H1 (cell line): ENCODE measurements at regions not wholly inside any gene's neighbourhood (a gene's known extent, or its start where the extent isn't known, plus 50 kb on each side); places are given as distances from the start of the nearest gene placed in this dataset.

ENCODE experiments used
- CTCF ChIA-PET: fragments of 300-600 bp; sonication (Branson Sonifier 250); formaldehyde crosslinking; loops from one replicate; lab custom pipeline; 2021; ENCODE audit not compliant: partially characterized antibody; lab: Charles Lee
- POLR2A ChIA-PET: fragments of 300-600 bp; sonication (Branson Sonifier 250); formaldehyde crosslinking; loops from one replicate; lab custom pipeline; 2021; ENCODE audit warnings: inconsistent platforms; ENCODE audit not compliant: partially characterized antibody; lab: Charles Lee
- DNase-seq, 2 experiments: peaks; one replicate each; pipeline versions ENCODE4 v3.0.0 to v3.0.0-alpha.2; 2010 to 2022; ENCODE audit warnings: low spot score in 2 of 2, low read depth in 1 of 2, mixed read lengths in 1 of 2
- FAIRE-seq: peaks from 2 replicates; lab custom pipeline; 2011; peaks lifted over from hg19 to GRCh38; lab: Jason Lieb, UNC
- H2AFZ ChIP-seq: 2 replicates; pipeline ENCODE4 v1.8.1; 2012; ENCODE audit warnings: low read length, inconsistent platforms
- H2AK5ac ChIP-seq: 2 replicates; pipeline ENCODE4 v1.6.1; 2013; ENCODE audit warnings: low read depth, low read length
- H2BK120ac ChIP-seq: replicated peaks from 2 replicates; pipeline ENCODE3; 2013; ENCODE audit warnings: low read depth, low read length, inconsistent platforms
- H2BK12ac ChIP-seq: 2 replicates; pipeline ENCODE4 v1.6.1; 2013; ENCODE audit warnings: low read depth, low read length
- H2BK15ac ChIP-seq: 2 replicates; pipeline ENCODE4 v1.6.1; 2013; ENCODE audit warnings: low read length
- H2BK20ac ChIP-seq: 2 replicates; pipeline ENCODE4 v1.6.1; 2013; ENCODE audit warnings: low read length
- H2BK5ac ChIP-seq: 2 replicates; pipeline ENCODE4 v1.6.1; 2013; ENCODE audit warnings: low read depth, low read length
- H3K14ac ChIP-seq: 2 replicates; pipeline ENCODE4 v1.6.1; 2013; ENCODE audit warnings: inconsistent platforms; ENCODE audit not compliant: insufficient read length
- H3K18ac ChIP-seq: 2 replicates; pipeline ENCODE4 v1.6.1; 2013; ENCODE audit warnings: low read length; ENCODE audit errors: extremely low read depth
- H3K23ac ChIP-seq: 2 replicates; pipeline ENCODE4 v1.6.1; 2013; ENCODE audit warnings: inconsistent platforms; ENCODE audit not compliant: insufficient read length
- H3K23me2 ChIP-seq: 2 replicates; pipeline ENCODE4 v1.6.1; 2013; ENCODE audit warnings: low read depth, low read length
- H3K27ac ChIP-seq: 2 replicates; pipeline ENCODE4 v1.6.1; 2011; ENCODE audit warnings: low read depth, low read length, inconsistent platforms
- H3K27me3 ChIP-seq, 4 experiments: replicated peaks in 1 of 4; 1 replicate in 1 of 4; 2 replicates in 3 of 4; pipeline versions ENCODE4 v1.6.1 to v1.8.1; 2011 to 2013; ENCODE audit warnings: low read length in 3 of 4, mild to moderate bottlenecking in 3 of 4, inconsistent platforms in 2 of 4, mixed read lengths in 2 of 4, moderate library complexity in 1 of 4; ENCODE audit not compliant: control insufficient read depth in 3 of 4, insufficient read depth in 3 of 4; ENCODE audit errors: extremely low read depth in 1 of 4
- H3K36me3 ChIP-seq, 4 experiments: 2 replicates each; pipeline versions ENCODE4 v1.6.1 to v1.8.1; 2011 to 2013; ENCODE audit warnings: mild to moderate bottlenecking in 4 of 4, low read length in 3 of 4, moderate library complexity in 2 of 4, control low read depth in 1 of 4, inconsistent platforms in 1 of 4; ENCODE audit not compliant: insufficient read depth in 4 of 4, control insufficient read depth in 2 of 4
- H3K4ac ChIP-seq: replicated peaks from 2 replicates; pipeline ENCODE3; 2013; ENCODE audit warnings: low read length, low read depth, mixed read lengths, inconsistent platforms; ENCODE audit not compliant: insufficient read length
- H3K4me1 ChIP-seq, 4 experiments: replicated peaks in 1 of 4; 1 replicate in 1 of 4; 2 replicates in 3 of 4; pipeline versions ENCODE4 v1.6.1 to v1.8.1; 2011 to 2013; ENCODE audit warnings: low read length in 3 of 4, inconsistent platforms in 2 of 4, mixed read lengths in 1 of 4; ENCODE audit not compliant: insufficient read depth in 4 of 4, control insufficient read depth in 3 of 4
- H3K4me2 ChIP-seq, 2 experiments: 2 replicates each; pipeline versions ENCODE4 v1.6.1 to v1.8.1; 2011 to 2013; ENCODE audit warnings: low read depth in 2 of 2, low read length in 2 of 2, control low read depth in 1 of 2, inconsistent platforms in 1 of 2, mild to moderate bottlenecking in 1 of 2; ENCODE audit not compliant: insufficient read depth in 1 of 2
- H3K4me3 ChIP-seq, 4 experiments: fragments of 200-600, 300-600 bp in 1 of 4; sonication (generic), shearing (Covaris generic), sonication (Bioruptor Twin) in 1 of 4; 2 replicates each; pipeline versions ENCODE4 v1.5.1 to v1.8.1; 2011 to 2016; ENCODE audit warnings: low read length in 4 of 4, low read depth in 3 of 4, control low read depth in 2 of 4, inconsistent platforms in 2 of 4, mild to moderate bottlenecking in 2 of 4, mixed read lengths in 1 of 4, moderate library complexity in 1 of 4; ENCODE audit not compliant: insufficient read depth in 2 of 4; ENCODE audit errors: extremely low read depth in 1 of 4
- H3K56ac ChIP-seq: replicated peaks from 2 replicates; pipeline ENCODE3; 2013; ENCODE audit warnings: low read depth, mild to moderate bottlenecking, mixed read lengths, low read length, inconsistent platforms; ENCODE audit not compliant: insufficient read length
- H3K79me1 ChIP-seq: 2 replicates; pipeline ENCODE4 v1.6.1; 2013; ENCODE audit warnings: low read depth, low read length, control low read depth
- H3K79me2 ChIP-seq, 2 experiments: 2 replicates each; pipeline versions ENCODE4 v1.6.1 to v1.8.1; 2012 to 2013; ENCODE audit warnings: low read length in 2 of 2, mild to moderate bottlenecking in 2 of 2, inconsistent platforms in 1 of 2; ENCODE audit not compliant: insufficient read depth in 2 of 2, control insufficient read depth in 1 of 2
- H3K9ac ChIP-seq, 4 experiments: replicated peaks in 1 of 4; 1 replicate in 1 of 4; 2 replicates in 3 of 4; pipeline versions ENCODE4 v1.6.1 to v1.8.1; 2011 to 2013; ENCODE audit warnings: low read depth in 3 of 4, low read length in 3 of 4, control low read depth in 2 of 4, mild to moderate bottlenecking in 2 of 4, moderate library complexity in 2 of 4, inconsistent platforms in 1 of 4; ENCODE audit errors: extremely low read depth in 1 of 4
- H3K9me3 ChIP-seq, 2 experiments: 2 replicates each; pipeline versions ENCODE4 v1.6.1 to v1.8.1; 2012 to 2013; ENCODE audit warnings: mild to moderate bottlenecking in 2 of 2, moderate library complexity in 2 of 2, control low read depth in 1 of 2, inconsistent platforms in 1 of 2, low read depth in 1 of 2, low read length in 1 of 2, mixed read lengths in 1 of 2; ENCODE audit not compliant: insufficient read depth in 2 of 2
- H4K20me1 ChIP-seq, 2 experiments: replicated peaks in 1 of 2; 2 replicates each; pipeline versions ENCODE3 to v1.8.1; 2011 to 2013; ENCODE audit warnings: inconsistent platforms in 2 of 2, low read length in 2 of 2, mild to moderate bottlenecking in 1 of 2; ENCODE audit not compliant: insufficient read depth in 2 of 2, control insufficient read depth in 1 of 2
- H4K5ac ChIP-seq: 2 replicates; pipeline ENCODE4 v1.6.1; 2013; ENCODE audit warnings: low read length, low read depth, mixed read lengths, inconsistent platforms; ENCODE audit not compliant: insufficient read length
- H4K8ac ChIP-seq: 2 replicates; pipeline ENCODE4 v1.8.0; 2013; ENCODE audit warnings: mild to moderate bottlenecking, moderate library complexity, low read length, inconsistent platforms; ENCODE audit not compliant: insufficient read depth; ENCODE audit errors: extremely low read depth
- H4K91ac ChIP-seq: replicated peaks from 2 replicates; pipeline ENCODE3; 2013; ENCODE audit warnings: low read length, mixed read lengths, inconsistent platforms; ENCODE audit not compliant: insufficient read length
- BRCA1 ChIP-seq: IDR thresholded peaks from 2 replicates; pipeline ENCODE4 v1.6.1; 2012; ENCODE audit warnings: low read depth, low read length, improper control_type of control experiment
- CEBPB ChIP-seq: IDR thresholded peaks from 2 replicates; pipeline ENCODE4 v1.6.1; 2012; ENCODE audit warnings: low read depth, low read length
- EP300 ChIP-seq, 2 experiments: IDR thresholded peaks; 1 replicate in 1 of 2; 2 replicates in 1 of 2; pipeline ENCODE4 v1.6.1; 2011 to 2012; ENCODE audit warnings: low read depth in 2 of 2, low read length in 2 of 2, mild to moderate bottlenecking in 2 of 2, borderline replicate concordance in 1 of 2, inconsistent platforms in 1 of 2, moderate library complexity in 1 of 2
- NRF1 ChIP-seq: IDR thresholded peaks from 2 replicates; pipeline ENCODE4 v1.6.1; 2011; ENCODE audit warnings: mild to moderate bottlenecking, low read depth, low read length, improper control_type of control experiment
- RXRA ChIP-seq: IDR thresholded peaks from 2 replicates; pipeline ENCODE4 v1.6.1; 2011; ENCODE audit warnings: low read depth, mild to moderate bottlenecking, low read length, moderate library complexity; ENCODE audit not compliant: insufficient read depth
- SIRT6 ChIP-seq: IDR thresholded peaks from one replicate; pipeline ENCODE4 v1.7.1; 2012; ENCODE audit warnings: low read length, inconsistent platforms
- SP2 ChIP-seq: IDR thresholded peaks from 2 replicates; pipeline ENCODE4 v1.6.1; 2012; ENCODE audit warnings: mild to moderate bottlenecking, low read length, inconsistent platforms
- WGBS, 2 experiments: shearing (Covaris generic) in 1 of 2; methylation state at CpG; one replicate each; pipeline versions ENCODE4 v1.1.6 to v1.1.7; 2013 to 2015; ENCODE audit warnings: low lambda C conversion rate in 2 of 2, mixed read lengths in 2 of 2, inconsistent platforms in 1 of 2, low coverage in 1 of 2, missing lambda C conversion rate in 1 of 2; ENCODE audit not compliant: insufficient replicate concordance in 2 of 2, insufficient coverage in 1 of 2, insufficient read length in 1 of 2; ENCODE audit errors: extremely low coverage in 1 of 2, missing lambda C conversion rate in 1 of 2; 5-methylcytosine and 5-hydroxymethylcytosine counted together
- TF ChIP-seq, protein P1 (sequence below): IDR thresholded peaks from 2 replicates; pipeline ENCODE4 v1.6.1; 2012; ENCODE audit warnings: low read length, inconsistent platforms

DNA sequence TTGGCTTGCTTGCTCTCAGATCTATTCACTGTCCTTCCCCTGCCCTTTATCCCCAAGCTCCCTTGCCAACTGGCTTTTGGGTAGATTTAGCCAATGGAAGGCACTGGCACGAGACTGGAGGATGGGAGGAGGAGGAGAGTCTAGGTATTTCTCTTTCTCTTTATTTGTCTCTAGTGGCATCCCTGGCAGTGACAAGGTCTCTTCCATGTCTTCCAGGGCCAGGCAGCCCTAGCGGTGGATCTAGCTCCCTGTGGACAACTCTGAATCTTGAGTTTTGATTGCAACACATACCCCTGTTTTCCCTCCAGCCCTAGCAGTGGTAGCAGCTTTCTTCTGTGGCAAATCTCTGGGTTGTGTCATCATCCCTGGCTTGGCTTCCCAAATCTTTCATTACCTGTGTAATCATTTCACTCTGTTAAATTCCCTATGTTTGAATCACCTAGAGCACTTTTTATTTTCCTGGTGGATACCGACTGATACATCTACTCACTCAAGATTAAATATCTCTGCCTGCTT lies 171.1 kb upstream of the IRX6 start:
- no peak overlapping the region for H2BK20ac ChIP-seq
- H3K4ac ChIP-seq = no peak overlapping the region
- no peaks in the 10 kb centered on the region for H3K23me2 ChIP-seq
- no peak overlapping the region for H4K5ac ChIP-seq
- H3K9ac ChIP-seq = no peak overlapping the region
- H3K4me2 ChIP-seq = no peak overlapping the region
- no peak for DNase-seq
- TF ChIP-seq NRF1 (no peak), BRCA1 (no peak), RXRA (no peak), CEBPB (no peak), EP300 (IDR thresholded peaks at IDR 0.05; ENCODE audit: borderline replicate concordance in 1 of 2, low read depth in 2 of 2, low read length in 2 of 2) (no peak), SP2 (no peak), SIRT6 (no peak)
- TF ChIP-seq, protein P1, sequence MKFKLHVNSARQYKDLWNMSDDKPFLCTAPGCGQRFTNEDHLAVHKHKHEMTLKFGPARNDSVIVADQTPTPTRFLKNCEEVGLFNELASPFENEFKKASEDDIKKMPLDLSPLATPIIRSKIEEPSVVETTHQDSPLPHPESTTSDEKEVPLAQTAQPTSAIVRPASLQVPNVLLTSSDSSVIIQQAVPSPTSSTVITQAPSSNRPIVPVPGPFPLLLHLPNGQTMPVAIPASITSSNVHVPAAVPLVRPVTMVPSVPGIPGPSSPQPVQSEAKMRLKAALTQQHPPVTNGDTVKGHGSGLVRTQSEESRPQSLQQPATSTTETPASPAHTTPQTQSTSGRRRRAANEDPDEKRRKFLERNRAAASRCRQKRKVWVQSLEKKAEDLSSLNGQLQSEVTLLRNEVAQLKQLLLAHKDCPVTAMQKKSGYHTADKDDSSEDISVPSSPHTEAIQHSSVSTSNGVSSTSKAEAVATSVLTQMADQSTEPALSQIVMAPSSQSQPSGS = no peak
- TF ChIP-seq, all 59 proteins: peak for 0
- H4K91ac ChIP-seq = no peak overlapping the region
- H4K20me1 ChIP-seq = no peaks in the 10 kb centered on the region
- no peak overlapping the region for H2BK15ac ChIP-seq
- H3K23ac ChIP-seq = no peak overlapping the region
- H2AFZ ChIP-seq = 0 out of 2 replicates have a peak overlapping the region, but pooled peaks have one; percentile 17
- H3K27me3 ChIP-seq = no peaks in the 10 kb centered on the region; a peak in 1 of 7 replicates
- POLR2A ChIA-PET = no interaction called here
- H3K79me1 ChIP-seq = no peaks in the 10 kb centered on the region
- H3K9me3 ChIP-seq = peaks cover 0 to 3% of the 10 kb centered on the region in 2 experiments; a peak in 1 of 4 replicates
- no peaks in the 10 kb centered on the region for H3K36me3 ChIP-seq
- H3K27ac ChIP-seq = no peak overlapping the region
- no peak overlapping the region for H3K18ac ChIP-seq
- H3K4me1 ChIP-seq = no peaks in the 10 kb centered on the region
- no peak overlapping the region for H4K8ac ChIP-seq
- H2BK120ac ChIP-seq = no peak overlapping the region
- no peak overlapping the region for H3K4me3 ChIP-seq
- H2AK5ac ChIP-seq = no peak overlapping the region
- H3K14ac ChIP-seq = no peak overlapping the region
- no peak overlapping the region for H3K56ac ChIP-seq
- no peak for FAIRE-seq
- 93% methylated on average over 3 of the region's 3 CpGs; no CpG with 5 or more reads in 1 of the 2 experiments for WGBS, 2 experiments
- no peak overlapping the region for H2BK12ac ChIP-seq
- no peaks in the 10 kb centered on the region for H3K79me2 ChIP-seq
- CTCF ChIA-PET = interaction anchor here (3.2 kb wide), 1 partner anchor 8 kb away, joined by 14 read pairs; no protein-coding TSS in a partner anchor
- H2BK5ac ChIP-seq = no peak overlapping the region
